MCF 10A (cell line): ENCODE measurements at regions not wholly inside any gene's neighbourhood (a gene's known extent, or its start where the extent isn't known, plus 50 kb on each side); places are given as distances from the start of the nearest gene placed in this dataset.

ENCODE experiments used
- BruUV-seq: library from RNA; stranded (reverse); fragments of 400-500 nt; replicated peaks from 2 replicates; lab custom pipeline; 2021; lab: Mats Ljungman, UMichigan
- CTCF ChIA-PET: fragments of 300-600 bp; sonication (Branson Sonifier 250); formaldehyde crosslinking; extraction: SDS; loops from one replicate; lab custom pipeline; 2021; ENCODE audit warnings: antibody characterized with exemption, inconsistent platforms; lab: Yijun Ruan, JAX
- POLR2A ChIA-PET: fragments of 300-600, 350-650 bp; sonication (Branson Sonifier 250); formaldehyde crosslinking; extraction: SDS; loops from one replicate; lab custom pipeline; 2020; ENCODE audit warnings: antibody characterized with exemption, inconsistent platforms; lab: Yijun Ruan, JAX
- DNase-seq: peaks from one replicate; pipeline ENCODE4 v3.0.0-alpha.2; 2018; ENCODE audit not compliant: unreplicated experiment
- H3K27ac Mint-ChIP-seq: one replicate; pipeline ENCODE4 v1.8.0; 2022; ENCODE audit warnings: mild to moderate bottlenecking, low read depth, mixed read lengths; ENCODE audit not compliant: unreplicated experiment
- H3K27me3 Mint-ChIP-seq: one replicate; pipeline ENCODE4 v1.8.0; 2022; ENCODE audit warnings: mixed read lengths; ENCODE audit not compliant: insufficient read depth, unreplicated experiment
- H3K36me3 Mint-ChIP-seq: one replicate; pipeline ENCODE4 v1.8.0; 2022; ENCODE audit warnings: mild to moderate bottlenecking, moderate library complexity, mixed read lengths; ENCODE audit not compliant: insufficient read depth, unreplicated experiment
- H3K4me1 Mint-ChIP-seq: one replicate; pipeline ENCODE4 v1.8.0; 2022; ENCODE audit warnings: mixed read lengths; ENCODE audit not compliant: insufficient read depth, unreplicated experiment
- H3K4me3 Mint-ChIP-seq: one replicate; pipeline ENCODE4 v1.8.0; 2022; ENCODE audit warnings: mild to moderate bottlenecking, moderate library complexity, mixed read lengths; ENCODE audit not compliant: unreplicated experiment
- H3K9me3 Mint-ChIP-seq: one replicate; pipeline ENCODE4 v1.8.0; 2022; ENCODE audit warnings: mixed read lengths; ENCODE audit not compliant: unreplicated experiment
- intact Hi-C: fragments of 100-400 bp; cut with micrococcal nuclease; formaldehyde crosslinking; loops from 2 replicates; pipeline ENCODE4 v1.14.1; 2022
- TF ChIP-seq, protein P1 (sequence below): fragments of 200-600 bp; IDR thresholded peaks from one replicate; pipeline ENCODE4 v1.8.0; 2022; ENCODE audit warnings: antibody characterized with exemption, mild to moderate bottlenecking; ENCODE audit not compliant: unreplicated experiment

DNA sequence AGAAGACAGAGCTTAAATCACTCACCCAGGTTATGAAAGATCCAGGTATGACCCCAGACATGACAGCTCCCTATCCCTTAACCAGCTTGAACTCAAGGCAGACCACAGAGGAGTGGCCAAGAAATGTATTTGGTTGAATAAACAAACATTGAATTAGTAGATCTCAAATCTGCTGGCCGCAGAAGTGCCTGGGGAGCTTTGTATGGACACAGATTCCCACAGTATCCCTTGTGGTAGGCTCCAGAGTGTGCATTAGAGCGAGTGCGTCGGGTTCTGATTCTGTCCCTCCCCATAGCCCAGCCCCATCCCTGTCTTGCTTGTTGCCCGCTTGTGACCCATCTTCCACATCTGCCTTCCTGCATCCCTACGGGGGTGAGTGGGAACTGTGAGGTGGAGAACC is 118.8 kb upstream of the FOXF1 start:
- peaks cover 9% of the 10 kb centered on the region for H3K4me1 Mint-ChIP-seq
- H3K27me3 Mint-ChIP-seq, result no peaks in the 10 kb centered on the region
- TF ChIP-seq, protein P1, sequence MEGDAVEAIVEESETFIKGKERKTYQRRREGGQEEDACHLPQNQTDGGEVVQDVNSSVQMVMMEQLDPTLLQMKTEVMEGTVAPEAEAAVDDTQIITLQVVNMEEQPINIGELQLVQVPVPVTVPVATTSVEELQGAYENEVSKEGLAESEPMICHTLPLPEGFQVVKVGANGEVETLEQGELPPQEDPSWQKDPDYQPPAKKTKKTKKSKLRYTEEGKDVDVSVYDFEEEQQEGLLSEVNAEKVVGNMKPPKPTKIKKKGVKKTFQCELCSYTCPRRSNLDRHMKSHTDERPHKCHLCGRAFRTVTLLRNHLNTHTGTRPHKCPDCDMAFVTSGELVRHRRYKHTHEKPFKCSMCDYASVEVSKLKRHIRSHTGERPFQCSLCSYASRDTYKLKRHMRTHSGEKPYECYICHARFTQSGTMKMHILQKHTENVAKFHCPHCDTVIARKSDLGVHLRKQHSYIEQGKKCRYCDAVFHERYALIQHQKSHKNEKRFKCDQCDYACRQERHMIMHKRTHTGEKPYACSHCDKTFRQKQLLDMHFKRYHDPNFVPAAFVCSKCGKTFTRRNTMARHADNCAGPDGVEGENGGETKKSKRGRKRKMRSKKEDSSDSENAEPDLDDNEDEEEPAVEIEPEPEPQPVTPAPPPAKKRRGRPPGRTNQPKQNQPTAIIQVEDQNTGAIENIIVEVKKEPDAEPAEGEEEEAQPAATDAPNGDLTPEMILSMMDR, result no peak
- peaks cover 15% of the 10 kb centered on the region for H3K9me3 Mint-ChIP-seq
- DNase-seq, result no peak
- POLR2A ChIA-PET, result interaction anchor here (1.4 kb wide), 1 partner anchor 31 kb away, joined by 4 read pairs; no protein-coding TSS in a partner anchor
- no TSS peak for BruUV-seq
- H3K36me3 Mint-ChIP-seq, result no peaks in the 10 kb centered on the region
- H3K4me3 Mint-ChIP-seq, result no peak overlapping the region
- CTCF ChIA-PET, result no interaction called here
- intact Hi-C loops, result no loop called here
- H3K27ac Mint-ChIP-seq, result no peak overlapping the region

DNA sequence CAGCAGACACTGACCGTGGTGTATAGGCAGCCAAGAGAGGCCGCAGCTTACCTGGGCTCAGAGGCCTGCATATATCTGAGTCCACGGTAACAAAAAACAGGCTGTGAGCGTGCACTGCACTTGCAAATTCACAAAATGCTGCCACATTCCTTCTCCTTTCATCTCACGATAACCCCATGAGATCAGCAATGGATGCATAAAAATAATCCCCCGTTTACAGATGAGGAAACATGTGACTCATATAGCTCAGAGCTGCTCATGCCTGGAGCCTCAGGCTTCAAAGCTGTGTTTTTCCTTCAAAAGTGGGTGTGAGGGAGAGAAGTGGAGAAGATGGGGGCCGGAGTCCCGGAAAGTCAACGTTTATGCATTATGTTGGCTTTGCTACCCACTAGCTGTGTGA is 118.3 kb upstream of the FOXF1 start:
- POLR2A ChIA-PET, result interaction anchor here (0.6 kb wide), 2 partner anchors 231 to 885 kb away, joined by 3 read pairs; no protein-coding TSS in a partner anchor
- CTCF ChIA-PET, result interaction anchor here (0.6 kb wide), 1 partner anchor 207 kb away, joined by 4 read pairs; no protein-coding TSS in a partner anchor
- Mint-ChIP-seq H3K27me3 (no peaks in the 10 kb centered on the region), H3K9me3 (peaks cover 15% of the 10 kb centered on the region), H3K27ac (no peak overlapping the region), H3K36me3 (peaks cover under 1% of the 10 kb centered on the region), H3K4me3 (no peak overlapping the region), H3K4me1 (peaks cover 13% of the 10 kb centered on the region)
- DNase-seq, result no peak
- TF ChIP-seq, protein P1, result no peak
- intact Hi-C loops, result no loop called here
- no TSS peak for BruUV-seq

DNA sequence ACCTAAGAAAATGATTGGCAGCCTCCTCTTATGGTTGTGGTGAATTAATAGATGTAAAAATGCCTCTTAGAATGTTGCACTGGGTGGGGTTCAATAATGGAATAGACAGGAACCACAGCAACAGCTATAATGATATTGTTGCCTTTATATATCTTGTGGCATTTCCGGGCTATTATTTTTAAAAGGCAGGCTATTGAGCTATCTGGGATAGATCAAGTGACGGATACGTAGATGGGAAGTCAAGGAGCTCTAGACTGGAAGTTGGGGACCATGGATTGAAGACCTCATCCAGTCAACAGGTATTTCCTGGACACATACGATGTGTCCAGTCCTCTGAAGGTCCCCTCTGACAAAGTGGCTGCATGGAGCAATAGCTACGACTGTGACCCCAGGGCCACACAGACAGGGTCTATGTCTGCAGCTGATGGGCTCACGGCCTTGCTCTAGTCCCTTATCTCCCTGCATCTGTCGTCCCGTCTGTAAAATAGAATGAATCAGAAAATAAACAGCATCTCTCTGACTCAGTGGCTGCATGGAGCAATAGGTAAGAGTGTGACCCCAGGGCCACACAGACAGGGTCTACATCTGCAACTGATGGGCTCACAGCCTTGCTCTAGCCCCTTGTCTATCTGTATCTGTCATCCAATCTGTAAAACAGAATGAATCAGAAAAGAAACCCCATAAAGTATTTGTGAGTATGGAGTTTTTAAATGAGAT is 117.7 kb upstream of the FOXF1 start:
- DNase-seq, result no peak
- Mint-ChIP-seq H3K4me3 (no peak overlapping the region), H3K4me1 (peaks cover 12% of the 10 kb centered on the region), H3K36me3 (peaks cover 4% of the 10 kb centered on the region), H3K9me3 (peaks cover 13% of the 10 kb centered on the region), H3K27ac (no peak overlapping the region), H3K27me3 (no peaks in the 10 kb centered on the region)
- TF ChIP-seq, protein P1, result no peak
- ChIA-PET CTCF (interaction anchor here (0.6 kb wide), 1 partner anchor 207 kb away, joined by 4 read pairs; no protein-coding TSS in a partner anchor), POLR2A (interaction anchor here (0.6 kb wide), 2 partner anchors 232 to 885 kb away, joined by 3 read pairs; no protein-coding TSS in a partner anchor)
- no TSS peak for BruUV-seq
- intact Hi-C loops, result no loop called here

DNA sequence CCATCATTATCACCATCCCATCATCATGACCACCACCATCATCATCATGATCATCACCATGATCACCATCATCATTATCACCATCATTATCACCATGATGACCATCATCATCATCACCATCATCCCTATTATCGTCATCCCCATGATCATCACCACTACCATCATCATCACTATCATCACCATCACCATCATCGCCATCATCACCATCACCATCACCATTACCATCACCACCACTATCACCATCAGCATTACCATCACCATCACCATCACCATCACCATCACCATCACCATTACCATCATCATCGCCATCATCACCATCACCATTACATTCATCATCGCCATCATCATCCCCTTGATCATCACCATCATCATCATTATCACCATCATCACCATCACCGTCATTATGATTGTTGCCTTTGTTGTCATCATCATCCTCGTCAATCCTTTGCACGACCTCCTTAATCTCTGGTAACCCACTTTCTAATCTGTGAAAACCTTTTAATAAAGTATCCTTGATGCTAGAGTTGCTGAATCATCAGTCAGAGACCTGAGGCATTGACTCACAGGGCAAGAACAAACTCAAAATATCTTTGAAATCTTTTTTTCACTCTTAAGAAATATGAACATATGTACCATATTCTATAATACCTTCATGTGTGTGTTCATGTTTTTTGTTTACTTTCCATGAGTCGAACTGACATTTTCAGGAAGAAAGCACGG is 116.3 kb upstream of the FOXF1 start:
- H3K9me3 Mint-ChIP-seq, result no peaks in the 10 kb centered on the region
- H3K36me3 Mint-ChIP-seq, result peaks cover 4% of the 10 kb centered on the region
- H3K27ac Mint-ChIP-seq, result no peak overlapping the region
- ChIA-PET POLR2A (no interaction called here), CTCF (no interaction called here)
- no peak overlapping the region for H3K4me3 Mint-ChIP-seq
- no peak for DNase-seq
- H3K4me1 Mint-ChIP-seq, result peaks cover 7% of the 10 kb centered on the region
- no peaks in the 10 kb centered on the region for H3K27me3 Mint-ChIP-seq
- no TSS peak for BruUV-seq
- intact Hi-C loops, result no loop called here
- TF ChIP-seq, protein P1, result no peak
